Spleen (tissue), 7 donors: ENCODE measurements at regions not wholly inside any gene's neighbourhood (a gene's known extent, or its start where the extent isn't known, plus 50 kb on each side); places are given as distances from the start of the nearest gene placed in this dataset.

Source experiments
- POLR2A ChIP-seq, 3 donors: fragments of 450-650 bp; IDR thresholded peaks; one replicate each; pipeline ENCODE4 v1.5.1; 2017; ENCODE audit warnings: antibody characterized with exemption in 3 of 3, mild to moderate bottlenecking in 1 of 3
- POLR2AphosphoS5 ChIP-seq, 3 donors: sonication (generic); formaldehyde crosslinking; IDR thresholded peaks; one replicate each; pipeline ENCODE4 v1.5.1; 2017; ENCODE audit warnings: antibody characterized with exemption in 3 of 3
- TF ChIP-seq, protein P1 (sequence below), 11 experiments: fragments of 200-600 bp in 7 of 11; fragments of 450-650 bp in 4 of 11; sonication (generic) in 4 of 11; IDR thresholded peaks in 8 of 11; conservative IDR thresholded peaks in 3 of 11; 1 replicate in 7 of 11; 2 replicates in 4 of 11; pipeline versions ENCODE4 v1.4.0 to v1.8.0; 2016 to 2021; ENCODE audit warnings: antibody characterized with exemption in 11 of 11, inconsistent platforms in 4 of 11, mild to moderate bottlenecking in 1 of 11
- donor health status: DM: no; HTN: no; CAD: no; lungs with moderate emphysema.
- donor health status: DM: no; HTN: no; CAD: no.
- donor health status: DM: no; HTN: no; CAD: no.

DNA sequence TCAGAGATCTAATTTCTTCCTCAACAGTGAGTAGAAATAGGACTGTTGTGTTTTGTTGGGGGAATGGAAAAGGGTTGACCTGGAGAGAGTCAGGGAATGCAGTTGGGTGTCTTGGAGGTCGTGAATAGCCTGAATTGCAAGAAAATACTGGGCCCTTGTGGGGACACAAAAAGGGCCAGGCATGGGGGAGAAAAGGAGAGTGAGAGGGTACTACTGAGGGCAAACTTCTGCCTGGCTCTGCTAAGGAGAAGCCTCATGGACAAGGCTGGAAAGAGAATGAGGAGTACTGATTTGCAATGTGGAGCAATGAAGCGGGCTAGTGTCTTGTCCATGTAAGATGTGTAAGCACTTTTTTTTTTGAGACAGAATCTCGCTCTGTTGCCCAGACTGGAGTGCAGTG is 96.2 kb upstream of the IRF2BP2 start:
- TF ChIP-seq, protein P1, sequence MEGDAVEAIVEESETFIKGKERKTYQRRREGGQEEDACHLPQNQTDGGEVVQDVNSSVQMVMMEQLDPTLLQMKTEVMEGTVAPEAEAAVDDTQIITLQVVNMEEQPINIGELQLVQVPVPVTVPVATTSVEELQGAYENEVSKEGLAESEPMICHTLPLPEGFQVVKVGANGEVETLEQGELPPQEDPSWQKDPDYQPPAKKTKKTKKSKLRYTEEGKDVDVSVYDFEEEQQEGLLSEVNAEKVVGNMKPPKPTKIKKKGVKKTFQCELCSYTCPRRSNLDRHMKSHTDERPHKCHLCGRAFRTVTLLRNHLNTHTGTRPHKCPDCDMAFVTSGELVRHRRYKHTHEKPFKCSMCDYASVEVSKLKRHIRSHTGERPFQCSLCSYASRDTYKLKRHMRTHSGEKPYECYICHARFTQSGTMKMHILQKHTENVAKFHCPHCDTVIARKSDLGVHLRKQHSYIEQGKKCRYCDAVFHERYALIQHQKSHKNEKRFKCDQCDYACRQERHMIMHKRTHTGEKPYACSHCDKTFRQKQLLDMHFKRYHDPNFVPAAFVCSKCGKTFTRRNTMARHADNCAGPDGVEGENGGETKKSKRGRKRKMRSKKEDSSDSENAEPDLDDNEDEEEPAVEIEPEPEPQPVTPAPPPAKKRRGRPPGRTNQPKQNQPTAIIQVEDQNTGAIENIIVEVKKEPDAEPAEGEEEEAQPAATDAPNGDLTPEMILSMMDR (IDR thresholded peaks at IDR 0.05 in 8 of 11, conservative IDR thresholded peaks at IDR 0.05 in 3 of 11) = no peak
- no peak for TF ChIP-seq POLR2A (IDR thresholded peaks at IDR 0.05)
- no peak for TF ChIP-seq POLR2AphosphoS5 (IDR thresholded peaks at IDR 0.05)
